HK-2 (cell line): ENCODE measurements at regions not wholly inside any gene's neighbourhood (a gene's known extent, or its start where the extent isn't known, plus 50 kb on each side); places are given as distances from the start of the nearest gene placed in this dataset.

Experiments
- DNase-seq: peaks from one replicate; pipeline ENCODE4 v3.0.0-alpha.2; 2018; ENCODE audit not compliant: unreplicated experiment

DNA sequence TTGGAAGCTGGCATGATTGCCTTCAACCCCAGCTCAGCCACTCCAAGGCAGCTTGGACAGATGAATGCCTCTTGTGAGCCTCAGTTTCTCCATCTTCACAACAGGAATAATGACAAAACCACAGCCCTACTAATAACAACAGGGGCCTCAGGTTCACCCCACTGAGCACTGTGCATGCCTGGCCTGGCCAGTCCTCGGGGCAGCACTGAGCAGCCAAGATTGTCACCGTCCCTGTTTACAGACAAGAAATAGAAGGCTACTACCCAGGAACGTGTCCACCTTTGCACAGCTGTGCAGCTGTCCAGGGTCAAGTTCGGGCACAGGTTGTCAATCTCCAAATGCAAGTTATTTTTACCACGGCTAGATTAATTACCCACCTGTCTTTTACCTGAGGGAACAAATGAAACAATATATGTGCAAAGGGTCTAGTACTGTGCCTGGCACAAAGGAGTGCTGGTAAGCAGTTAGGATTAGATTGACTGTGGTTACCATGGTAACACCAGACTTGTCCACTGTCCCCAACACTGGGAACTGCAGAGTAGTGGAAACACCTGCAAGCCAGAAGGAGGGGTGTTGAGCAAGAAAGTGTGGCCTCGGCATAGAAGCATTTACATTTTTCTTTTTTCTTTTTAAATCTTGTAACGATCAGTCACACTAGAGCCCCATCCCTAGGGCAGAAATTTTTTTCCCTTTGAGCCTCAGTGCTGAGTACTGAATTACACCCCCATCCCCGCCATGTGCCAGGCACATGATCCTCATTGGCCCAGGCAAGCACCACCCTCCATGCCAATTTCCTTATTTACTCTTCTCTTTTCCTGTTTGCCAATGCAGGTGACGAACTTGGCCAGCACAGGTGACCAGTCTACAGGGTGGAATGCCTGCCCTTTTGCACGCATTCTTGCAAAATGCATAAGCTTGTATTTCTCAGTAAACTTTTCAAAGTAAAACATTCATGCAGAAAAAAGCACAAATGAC, 66.3 kb upstream of the SLC6A6 start:
- no peak for DNase-seq

DNA sequence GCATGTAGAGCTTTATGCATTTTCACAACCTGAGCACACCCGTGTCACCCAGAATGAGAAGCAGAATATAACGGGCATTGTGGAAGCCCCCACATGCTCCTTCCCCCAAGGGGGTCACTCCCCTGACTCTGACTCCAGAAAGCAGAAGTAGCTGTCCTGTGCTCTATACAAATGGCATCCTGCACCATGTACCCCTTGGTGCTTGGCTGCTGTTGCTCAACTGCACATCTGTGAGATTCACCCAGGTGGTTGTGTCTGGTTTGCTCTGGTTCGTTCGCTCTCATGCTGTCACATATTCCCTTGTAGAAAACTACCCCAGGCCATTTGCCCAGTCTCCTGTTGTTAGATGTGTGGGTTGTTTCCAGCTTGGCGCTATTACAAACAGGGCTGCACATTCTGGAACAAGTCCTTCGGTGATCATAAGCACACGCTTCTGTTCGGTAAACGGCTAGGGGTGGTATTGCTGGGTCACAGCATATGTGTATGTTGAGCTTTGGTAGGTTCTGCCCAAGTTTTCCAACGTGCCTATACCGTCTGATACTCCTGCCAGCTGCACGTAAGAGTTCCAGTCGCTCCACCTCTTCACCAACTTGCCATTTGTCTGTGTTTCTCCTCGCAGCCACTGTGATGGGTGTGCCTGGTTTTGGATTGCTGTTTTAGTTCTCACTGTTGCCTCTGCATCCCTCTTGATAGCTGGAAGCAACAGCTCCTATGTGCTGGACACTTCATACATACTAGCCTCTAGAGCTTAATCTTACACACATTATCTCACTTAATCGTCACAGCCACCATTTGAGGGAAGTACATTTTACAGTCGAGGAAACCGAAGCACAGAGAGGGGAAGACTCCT, 65.4 kb upstream of the SLC6A6 start:
- no peak for DNase-seq

- no peak for DNase-seq
Observed at GRCh38 chr3:14337828-14338227, 64.6 kb upstream of the SLC6A6 start.

GRCh38 chr3:14338242-14338641, 64.2 kb upstream of the SLC6A6 start:
- DNase-seq: no peak

- no peak for DNase-seq
Observed at GRCh38 chr3:14338898-14339458, 63.4 kb upstream of the SLC6A6 start.

DNA sequence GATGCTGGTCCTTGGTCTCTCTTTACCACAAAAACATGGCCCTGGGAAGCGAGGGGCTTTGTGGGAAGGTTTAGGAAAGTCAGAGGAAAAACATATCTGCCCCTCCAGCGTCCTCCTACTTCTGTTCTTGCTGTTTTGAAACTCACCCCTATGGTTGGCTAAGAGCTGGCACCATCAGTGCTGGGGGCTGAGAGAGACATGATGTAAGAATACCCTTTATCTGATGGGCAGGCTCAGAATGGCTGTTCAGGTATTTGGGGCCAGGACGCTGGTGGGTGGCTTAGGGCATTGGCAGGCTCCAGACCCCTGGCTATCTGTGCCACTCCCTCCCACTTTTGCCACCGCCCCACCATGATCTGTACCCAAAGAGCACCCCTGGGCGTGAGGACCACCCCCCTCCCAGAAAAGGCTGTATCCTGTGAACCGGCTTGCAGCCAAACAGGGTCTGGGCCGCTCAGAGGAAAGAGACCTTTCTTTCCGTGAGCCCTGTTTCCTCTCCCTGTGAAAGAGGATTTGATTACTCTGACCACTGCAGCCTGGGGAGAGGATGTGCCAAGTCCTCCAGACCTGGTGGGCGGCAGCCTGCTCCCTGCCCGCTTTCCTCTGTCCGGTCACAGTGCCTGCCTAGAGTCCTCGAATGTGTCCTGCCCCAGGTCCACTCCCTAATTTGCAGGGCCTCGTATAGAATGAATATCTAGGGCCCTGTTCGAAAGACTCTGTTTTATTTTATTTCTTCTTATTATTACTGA, 61.3 kb upstream of the SLC6A6 start:
- no peak for DNase-seq

GRCh38 chr3:14343338-14344112, 58.9 kb upstream of the SLC6A6 start:
- no peak for DNase-seq

DNA sequence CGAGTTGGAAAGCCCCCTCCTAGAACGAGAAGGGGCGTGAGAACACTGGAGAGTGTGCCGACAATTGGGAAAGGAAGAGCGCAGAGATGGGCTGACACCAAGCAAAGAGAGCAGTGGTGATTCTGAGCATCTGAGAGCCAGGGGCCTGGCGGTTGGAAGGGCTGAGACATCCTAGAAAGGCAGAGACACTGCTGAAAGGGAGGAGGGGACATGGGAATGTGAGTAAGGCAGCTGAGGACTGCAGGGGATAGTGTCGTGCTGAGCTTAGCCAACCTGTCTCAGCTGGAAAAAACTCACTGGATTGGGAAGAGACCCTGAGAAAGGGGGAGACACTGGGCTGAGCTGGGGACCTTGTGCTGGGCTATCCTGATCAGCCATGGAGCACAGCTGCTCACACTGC, 58.1 kb upstream of the SLC6A6 start:
- DNase-seq: no peak

GRCh38 chr3:14345496-14346150, 56.8 kb upstream of the SLC6A6 start:
- DNase-seq: no peak

GRCh38 chr3:14346191-14346590, 56.2 kb upstream of the SLC6A6 start:
- no peak for DNase-seq

DNA sequence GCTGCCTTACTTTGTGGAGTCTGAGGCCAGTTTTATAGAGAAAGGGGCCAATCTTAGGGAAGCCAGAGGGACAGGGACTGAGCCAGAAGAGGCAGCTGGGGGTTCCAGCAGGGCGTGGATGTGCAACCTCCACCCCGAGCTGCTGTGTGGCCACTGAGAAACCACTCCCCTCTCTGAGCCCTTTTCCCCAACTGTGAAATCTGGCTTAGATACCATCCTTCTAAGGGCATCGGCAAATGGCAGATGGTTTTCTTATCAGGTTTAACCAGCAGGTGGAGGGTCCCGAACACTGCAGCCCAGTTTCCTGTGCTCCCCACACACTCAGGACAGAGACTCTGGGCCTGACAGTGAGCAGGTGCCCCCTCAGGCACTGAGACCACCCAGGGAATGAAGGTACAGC, 55.8 kb upstream of the SLC6A6 start:
- DNase-seq: no peak

- DNase-seq: no peak
Observed at GRCh38 chr3:14347110-14347509, 55.3 kb upstream of the SLC6A6 start.

- DNase-seq: no peak
Observed at GRCh38 chr3:14351617-14352001, 50.8 kb upstream of the SLC6A6 start.

DNA sequence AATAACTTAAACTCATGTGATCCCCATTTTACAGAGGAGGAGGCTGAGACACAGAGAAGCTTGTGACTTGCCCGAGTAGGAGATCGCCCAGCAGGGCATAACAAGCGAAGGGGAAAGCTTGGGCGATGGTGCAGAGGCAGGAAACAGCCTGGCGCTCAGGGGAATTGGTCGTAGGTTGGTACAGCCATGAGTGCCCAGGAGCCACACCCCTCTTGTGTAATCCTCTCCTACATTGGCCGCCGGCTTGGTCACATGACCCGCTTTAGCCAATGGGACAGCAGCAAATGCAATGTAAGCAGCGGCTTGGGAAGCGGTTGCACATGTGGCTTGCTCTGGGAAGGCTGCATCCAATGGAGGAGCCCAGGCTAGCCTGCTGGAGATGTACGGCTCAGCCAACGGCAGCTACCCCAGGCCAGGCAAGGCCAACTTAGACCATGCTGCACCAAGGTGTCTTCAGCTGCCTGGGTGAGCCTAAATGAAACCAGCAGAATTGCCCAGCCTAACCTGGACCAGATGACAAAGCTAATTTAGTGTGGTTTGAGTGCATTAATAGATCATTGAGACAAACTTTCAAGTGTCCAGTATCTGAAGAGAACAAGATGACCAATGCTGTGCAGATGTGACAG, 50.3 kb upstream of the SLC6A6 start:
- DNase-seq: no peak
